ENCODE measurements at regions not wholly inside any gene's neighbourhood (a gene's known extent, or its start where the extent isn't known, plus 50 kb on each side); places are given as distances from the start of the nearest gene placed in this dataset.

GRCh38 chr2:155309483-155309882 lies 611.0 kb downstream of the KCNJ3 start:
- no peak for DNase-seq (ENCODE audit: low read depth in 2 of 2)

- DNase-seq (ENCODE audit: low read depth in 2 of 2): no peak
These were observed 610.0 kb downstream of the KCNJ3 start for GRCh38 chr2:155308367-155309009.

- DNase-seq (ENCODE audit: low read depth in 2 of 2): no peak
These were observed 602.7 kb downstream of the KCNJ3 start for GRCh38 chr2:155301221-155301620.

- DNase-seq (ENCODE audit: low read depth in 2 of 2): no peak
These were observed 599.5 kb downstream of the KCNJ3 start for GRCh38 chr2:155298001-155298400.

GRCh38 chr2:155294358-155294757 lies 595.9 kb downstream of the KCNJ3 start:
- DNase-seq (ENCODE audit: low read depth in 2 of 2): no peak

GRCh38 chr2:155281907-155282306 lies 583.4 kb downstream of the KCNJ3 start:
- DNase-seq (ENCODE audit: low read depth in 2 of 2): no peak

GRCh38 chr2:155273323-155273722 lies 574.8 kb downstream of the KCNJ3 start:
- no peak for DNase-seq (ENCODE audit: low read depth in 2 of 2)

- no peak for DNase-seq (ENCODE audit: low read depth in 2 of 2)
These were observed 568.1 kb downstream of the KCNJ3 start for GRCh38 chr2:155266583-155266982.

GRCh38 chr2:155266109-155266508 lies 567.6 kb downstream of the KCNJ3 start:
- DNase-seq (ENCODE audit: low read depth in 2 of 2): no peak

GRCh38 chr2:155256803-155257202 lies 558.3 kb downstream of the KCNJ3 start:
- DNase-seq (ENCODE audit: low read depth in 2 of 2): no peak

GRCh38 chr2:155250800-155251199 lies 552.3 kb downstream of the KCNJ3 start:
- no peak for DNase-seq (ENCODE audit: low read depth in 2 of 2)

GRCh38 chr2:155240176-155240575 lies 541.7 kb downstream of the KCNJ3 start:
- DNase-seq (ENCODE audit: low read depth in 2 of 2): no peak

GRCh38 chr2:155235710-155236109 lies 537.2 kb downstream of the KCNJ3 start:
- DNase-seq (ENCODE audit: low read depth in 2 of 2): no peak

GRCh38 chr2:155223781-155224406 lies 525.4 kb downstream of the KCNJ3 start:
- DNase-seq (ENCODE audit: low read depth in 2 of 2): no peak

GRCh38 chr2:155218945-155219344 lies 520.5 kb downstream of the KCNJ3 start:
- no peak for DNase-seq (ENCODE audit: low read depth in 2 of 2)

GRCh38 chr2:155218292-155218924 lies 519.9 kb downstream of the KCNJ3 start:
- no peak for DNase-seq (ENCODE audit: low read depth in 2 of 2)

GRCh38 chr2:155215037-155215707 lies 516.7 kb downstream of the KCNJ3 start:
- DNase-seq (ENCODE audit: low read depth in 2 of 2): no peak

- no peak for DNase-seq (ENCODE audit: low read depth in 2 of 2)
These were observed 511.4 kb downstream of the KCNJ3 start for GRCh38 chr2:155209696-155210450.

- no peak for DNase-seq (ENCODE audit: low read depth in 2 of 2)
These were observed 504.7 kb downstream of the KCNJ3 start for GRCh38 chr2:155203178-155203577.

- no peak for DNase-seq (ENCODE audit: low read depth in 2 of 2)
These were observed 502.3 kb downstream of the KCNJ3 start for GRCh38 chr2:155200753-155201152.

GRCh38 chr2:155190342-155190741 lies 491.8 kb downstream of the KCNJ3 start:
- no peak for DNase-seq (ENCODE audit: low read depth in 2 of 2)

GRCh38 chr2:155178921-155179320 lies 480.4 kb downstream of the KCNJ3 start:
- no peak for DNase-seq (ENCODE audit: low read depth in 2 of 2)

Measured in stimulated activated CD4-positive, alpha-beta T cell treated with anti-CD3 and anti-CD28 coated beads, Interleukin-15, amount 100 ng/mL, for 48 hours (primary cell).